Osteocyte (in vitro differentiated cells): ENCODE measurements at regions not wholly inside any gene's neighbourhood (a gene's known extent, or its start where the extent isn't known, plus 50 kb on each side); places are given as distances from the start of the nearest gene placed in this dataset.

Source experiments
- DNase-seq: peaks from one replicate; pipeline ENCODE4 v3.0.0; 2021; ENCODE audit warnings: mixed read lengths; ENCODE audit not compliant: unreplicated experiment; ENCODE audit errors: extremely low spot score
- H3K27ac Mint-ChIP-seq: one replicate; pipeline ENCODE4 v1.8.0; 2021; ENCODE audit warnings: mild to moderate bottlenecking, mixed read lengths; ENCODE audit not compliant: unreplicated experiment
- H3K27me3 Mint-ChIP-seq: one replicate; pipeline ENCODE4 v1.8.0; 2021; ENCODE audit warnings: mixed read lengths; ENCODE audit not compliant: unreplicated experiment
- H3K36me3 Mint-ChIP-seq: one replicate; pipeline ENCODE4 v1.8.0; 2021; ENCODE audit warnings: mixed read lengths; ENCODE audit not compliant: unreplicated experiment
- H3K4me1 Mint-ChIP-seq: one replicate; pipeline ENCODE4 v1.8.0; 2021; ENCODE audit warnings: mixed read lengths; ENCODE audit not compliant: unreplicated experiment
- H3K4me3 Mint-ChIP-seq: one replicate; pipeline ENCODE4 v1.8.0; 2021; ENCODE audit warnings: mild to moderate bottlenecking, moderate library complexity, mixed read lengths; ENCODE audit not compliant: unreplicated experiment
- H3K9me3 Mint-ChIP-seq: one replicate; pipeline ENCODE4 v1.8.0; 2021; ENCODE audit warnings: mixed read lengths; ENCODE audit not compliant: unreplicated experiment
- CTCF ChIP-seq: fragments of 200-600 bp; sonication (generic); IDR thresholded peaks from 2 replicates; pipeline ENCODE4 v1.5.0; 2021; ENCODE audit warnings: antibody characterized with exemption, mild to moderate bottlenecking, moderate library complexity

GRCh38 chr19:29098863-29099481 lies 114.0 kb downstream of the UQCRFS1 start:
- Mint-ChIP-seq H3K4me3 (no peak overlapping the region), H3K4me1 (peaks cover 7% of the 10 kb centered on the region), H3K36me3 (no peaks in the 10 kb centered on the region), H3K9me3 (peaks cover 10% of the 10 kb centered on the region), H3K27me3 (no peaks in the 10 kb centered on the region), H3K27ac (no peak overlapping the region)
- DNase-seq, result no peak
- TF ChIP-seq CTCF, result no peak

- Mint-ChIP-seq H3K4me3 (no peak overlapping the region), H3K9me3 (peaks cover 10% of the 10 kb centered on the region), H3K36me3 (no peaks in the 10 kb centered on the region), H3K27ac (no peak overlapping the region), H3K27me3 (no peaks in the 10 kb centered on the region), H3K4me1 (peaks cover 7% of the 10 kb centered on the region)
- TF ChIP-seq CTCF, result no peak
- no peak for DNase-seq
These were observed 114.9 kb downstream of the UQCRFS1 start for GRCh38 chr19:29098091-29098490.

- no peak for TF ChIP-seq CTCF
- Mint-ChIP-seq H3K9me3 (peaks cover 10% of the 10 kb centered on the region), H3K4me1 (peaks cover 7% of the 10 kb centered on the region), H3K27ac (no peak overlapping the region), H3K36me3 (no peaks in the 10 kb centered on the region), H3K27me3 (no peaks in the 10 kb centered on the region), H3K4me3 (no peak overlapping the region)
- no peak for DNase-seq
These were observed 116.1 kb downstream of the UQCRFS1 start for GRCh38 chr19:29096896-29097295.

- Mint-ChIP-seq H3K4me3 (no peak overlapping the region), H3K36me3 (no peaks in the 10 kb centered on the region), H3K27ac (no peak overlapping the region), H3K27me3 (no peaks in the 10 kb centered on the region), H3K4me1 (peaks cover under 1% of the 10 kb centered on the region), H3K9me3 (no peaks in the 10 kb centered on the region)
- DNase-seq, result no peak
- no peak for TF ChIP-seq CTCF
These were observed 119.4 kb downstream of the UQCRFS1 start for GRCh38 chr19:29093553-29093908.

GRCh38 chr19:29092712-29093552 lies 120.0 kb downstream of the UQCRFS1 start:
- Mint-ChIP-seq H3K27ac (no peak overlapping the region), H3K9me3 (peaks cover 2% of the 10 kb centered on the region), H3K27me3 (no peaks in the 10 kb centered on the region), H3K4me3 (no peak overlapping the region), H3K36me3 (no peaks in the 10 kb centered on the region), H3K4me1 (no peaks in the 10 kb centered on the region)
- TF ChIP-seq CTCF, result no peak
- no peak for DNase-seq
